GM10266 (cell line): ENCODE measurements at regions not wholly inside any gene's neighbourhood (a gene's known extent, or its start where the extent isn't known, plus 50 kb on each side); places are given as distances from the start of the nearest gene placed in this dataset.

Experiments used
- DNase-seq: peaks from one replicate; pipeline ENCODE4 v3.0.0; 2012; ENCODE audit errors: extremely low spot score
- TF ChIP-seq, protein P1 (sequence below): IDR thresholded peaks from 2 replicates; pipeline ENCODE4 v1.5.1; 2012; ENCODE audit warnings: mild to moderate bottlenecking, low read depth; ENCODE audit not compliant: control insufficient read depth, insufficient read depth; ENCODE audit errors: missing control alignments

DNA sequence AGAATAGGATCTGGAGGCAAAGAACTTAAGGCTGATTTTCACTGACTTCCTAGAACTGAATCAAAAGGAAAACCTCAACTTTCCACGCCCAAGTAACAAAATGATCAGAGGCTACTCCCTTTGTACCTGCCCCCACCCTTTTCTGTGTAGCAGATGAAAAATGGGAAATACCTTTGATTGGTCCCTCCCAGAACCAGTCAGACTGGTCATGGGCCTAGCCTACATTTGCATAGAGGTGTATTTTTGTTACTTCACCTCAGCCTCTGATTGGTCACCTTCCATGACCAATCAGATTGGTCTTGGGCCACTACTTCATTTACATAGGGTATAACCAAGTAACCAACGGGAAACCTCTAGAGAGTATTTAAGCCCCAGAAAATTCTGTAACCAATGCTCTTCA is 1553.5 kb upstream of the C9orf72 start:
- TF ChIP-seq, protein P1, sequence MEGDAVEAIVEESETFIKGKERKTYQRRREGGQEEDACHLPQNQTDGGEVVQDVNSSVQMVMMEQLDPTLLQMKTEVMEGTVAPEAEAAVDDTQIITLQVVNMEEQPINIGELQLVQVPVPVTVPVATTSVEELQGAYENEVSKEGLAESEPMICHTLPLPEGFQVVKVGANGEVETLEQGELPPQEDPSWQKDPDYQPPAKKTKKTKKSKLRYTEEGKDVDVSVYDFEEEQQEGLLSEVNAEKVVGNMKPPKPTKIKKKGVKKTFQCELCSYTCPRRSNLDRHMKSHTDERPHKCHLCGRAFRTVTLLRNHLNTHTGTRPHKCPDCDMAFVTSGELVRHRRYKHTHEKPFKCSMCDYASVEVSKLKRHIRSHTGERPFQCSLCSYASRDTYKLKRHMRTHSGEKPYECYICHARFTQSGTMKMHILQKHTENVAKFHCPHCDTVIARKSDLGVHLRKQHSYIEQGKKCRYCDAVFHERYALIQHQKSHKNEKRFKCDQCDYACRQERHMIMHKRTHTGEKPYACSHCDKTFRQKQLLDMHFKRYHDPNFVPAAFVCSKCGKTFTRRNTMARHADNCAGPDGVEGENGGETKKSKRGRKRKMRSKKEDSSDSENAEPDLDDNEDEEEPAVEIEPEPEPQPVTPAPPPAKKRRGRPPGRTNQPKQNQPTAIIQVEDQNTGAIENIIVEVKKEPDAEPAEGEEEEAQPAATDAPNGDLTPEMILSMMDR = no peak
- DNase-seq = no peak

DNA sequence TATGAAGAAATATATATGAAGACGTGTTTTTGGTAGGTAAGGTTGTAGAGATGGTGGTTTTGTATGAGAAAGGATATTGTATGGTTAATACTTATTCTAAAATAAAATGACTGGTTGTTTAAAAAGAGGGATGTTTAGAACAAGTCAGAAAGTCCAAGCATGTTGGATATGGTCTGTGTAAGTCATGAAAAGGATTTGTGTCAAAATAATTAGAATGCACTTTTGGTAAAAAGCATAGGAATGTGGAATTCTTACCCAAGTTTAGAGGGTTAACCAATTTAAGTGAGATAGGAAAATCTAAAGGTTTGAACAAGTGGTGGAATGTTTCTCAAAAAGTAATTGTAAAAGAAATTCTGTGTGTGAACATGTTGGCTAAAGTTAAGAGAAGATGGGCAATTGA is 1556.5 kb upstream of the C9orf72 start:
- TF ChIP-seq, protein P1 = no peak
- DNase-seq = no peak

DNA sequence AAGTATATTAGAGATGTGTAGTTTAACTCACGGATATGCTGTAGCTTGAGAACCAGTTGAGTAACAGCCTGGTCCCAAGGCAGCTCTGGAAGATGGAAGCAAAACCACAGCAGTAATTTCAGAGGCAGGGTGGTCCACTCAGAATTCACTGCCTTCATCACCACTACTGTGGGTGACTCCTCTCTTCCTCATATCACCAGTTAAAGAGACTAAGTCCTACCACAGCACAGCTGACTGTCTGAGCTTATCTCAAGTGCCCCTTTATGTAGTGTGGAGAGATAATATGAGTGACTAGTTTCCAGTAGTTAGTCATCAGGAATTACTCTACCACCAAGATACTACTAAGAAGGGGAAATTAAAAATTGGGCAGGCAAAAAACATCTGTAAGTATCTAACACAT is 1571.2 kb upstream of the C9orf72 start:
- no peak for DNase-seq
- TF ChIP-seq, protein P1 = no peak

DNA sequence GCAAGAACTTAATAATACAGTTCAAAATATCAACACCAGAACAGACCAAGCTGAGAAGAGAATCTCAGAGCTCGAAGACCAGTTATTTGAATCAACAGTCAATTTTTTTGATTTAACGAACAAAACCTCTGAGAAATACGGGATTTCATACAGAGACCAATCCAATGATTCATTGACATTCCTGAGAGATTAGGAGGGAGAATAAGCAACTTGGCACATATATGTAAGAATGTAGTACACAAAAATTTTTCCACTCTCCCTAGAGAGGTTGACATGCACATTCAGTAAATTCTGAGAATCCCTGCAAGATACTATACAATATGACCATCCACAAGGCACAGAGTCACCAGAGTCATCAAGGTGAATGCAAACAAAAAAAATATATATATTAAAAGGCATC is 1577.3 kb upstream of the C9orf72 start:
- TF ChIP-seq, protein P1 = no peak
- DNase-seq = no peak

DNA sequence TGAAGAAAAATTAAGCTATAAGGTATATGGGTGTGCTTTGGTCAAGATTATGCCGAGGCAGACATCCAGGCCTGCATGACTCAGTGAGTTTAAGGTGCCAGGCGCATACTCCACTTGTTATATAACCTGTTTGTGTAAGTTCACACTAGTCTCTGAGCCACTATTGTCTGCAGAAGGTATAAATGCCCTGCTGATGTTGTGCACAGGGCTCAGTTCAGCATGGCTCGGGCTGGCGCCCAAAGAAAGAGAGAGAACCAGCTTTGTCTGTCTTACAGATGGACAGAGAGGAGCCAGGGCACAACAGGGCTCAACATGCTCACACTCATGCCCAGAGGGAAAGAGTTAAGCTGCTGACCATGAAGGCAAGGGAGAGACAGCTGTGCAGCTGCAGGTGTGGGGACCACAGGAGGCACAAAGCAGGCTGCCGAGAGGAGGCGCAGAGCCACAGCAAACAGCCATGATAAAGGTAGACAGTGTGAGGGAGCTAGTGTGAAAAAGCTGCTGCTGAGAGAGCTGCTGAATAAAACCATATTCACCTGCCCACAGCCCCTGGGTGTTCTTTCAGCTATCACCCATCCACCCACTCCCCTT is 1587.6 kb upstream of the C9orf72 start:
- TF ChIP-seq, protein P1 = no peak
- no peak for DNase-seq

DNA sequence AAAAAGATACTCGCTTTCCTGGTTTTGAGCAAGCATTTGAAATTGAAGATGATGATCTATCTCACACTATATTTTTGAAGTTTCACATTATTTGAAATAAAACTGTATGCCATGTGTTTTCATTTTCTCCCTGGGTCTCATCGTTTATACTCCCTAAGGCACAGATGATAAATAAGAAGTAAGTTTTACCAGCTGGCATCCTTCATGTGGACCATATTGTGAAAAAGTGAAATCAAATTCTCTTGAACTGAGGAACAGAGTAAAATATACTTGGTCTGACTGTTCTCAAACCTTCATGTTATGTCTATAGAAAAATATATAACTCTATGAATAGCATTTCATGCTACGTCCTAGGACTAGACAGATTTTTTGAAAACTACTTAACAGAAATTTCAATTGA is 1600.9 kb upstream of the C9orf72 start:
- DNase-seq = no peak
- TF ChIP-seq, protein P1 = no peak

DNA sequence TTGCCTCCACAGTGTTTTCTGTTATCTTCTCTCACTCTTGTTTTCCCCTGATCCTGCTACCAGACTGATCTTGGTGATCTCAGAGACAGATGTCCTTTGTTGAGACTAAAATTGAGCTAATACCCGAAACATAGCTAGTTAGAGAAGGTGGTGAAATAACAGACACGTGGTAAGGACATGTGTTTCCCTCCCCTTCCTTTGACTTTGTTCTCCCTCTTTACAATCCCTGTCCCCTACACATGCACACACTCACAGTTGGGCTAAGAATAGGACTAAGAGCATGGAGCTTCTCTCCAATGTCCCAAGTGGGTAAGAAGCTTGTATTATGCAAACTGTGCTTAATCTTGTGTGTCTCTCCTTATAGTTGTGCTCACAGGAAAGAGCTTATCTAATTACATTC is 1603.0 kb upstream of the C9orf72 start:
- no peak for DNase-seq
- TF ChIP-seq, protein P1 = no peak
